ENCODE measurements at regions not wholly inside any gene's neighbourhood (a gene's known extent, or its start where the extent isn't known, plus 50 kb on each side); places are given as distances from the start of the nearest gene placed in this dataset.

DNA sequence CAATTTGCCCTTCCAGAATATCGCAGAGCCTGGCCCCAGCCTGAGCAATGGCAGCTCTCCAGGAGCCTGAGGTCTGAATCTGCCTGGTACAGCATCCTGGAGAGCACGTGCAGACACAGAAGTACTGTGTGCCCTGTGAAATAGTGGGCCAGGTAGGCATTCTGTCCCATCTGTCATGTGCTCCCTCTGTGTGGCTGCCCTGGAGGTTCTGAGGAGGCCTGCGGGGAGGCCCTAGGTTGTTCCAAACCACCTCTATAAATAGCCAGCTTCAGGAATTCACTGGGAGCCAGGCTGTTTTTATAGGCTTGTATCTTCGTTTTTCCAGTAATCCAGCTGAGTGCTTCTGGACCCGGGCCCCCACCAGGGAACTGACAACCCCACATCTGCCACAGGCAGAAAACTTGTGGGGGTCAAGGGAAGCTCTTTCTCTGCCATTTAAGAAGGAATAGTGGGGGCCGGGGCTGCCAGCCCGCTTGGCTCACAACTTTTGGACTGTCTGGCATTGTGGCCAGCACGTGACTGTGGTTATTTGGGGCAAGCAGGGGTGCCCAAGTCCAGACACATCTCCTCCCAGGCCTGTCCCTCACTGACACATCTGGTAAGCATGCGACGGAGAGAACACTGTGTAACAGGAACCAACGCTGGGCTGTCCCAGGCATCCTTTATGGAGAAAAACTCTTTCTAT lies 356.3 kb upstream of the TNRC6C start:
- no peak overlapping the region for H3K27ac Mint-ChIP-seq
- no peaks in the 10 kb centered on the region for H3K4me1 Mint-ChIP-seq (ENCODE audit: low read depth)
- intact Hi-C loops (cut with micrococcal nuclease), result no loop called here
- H3K36me3 Mint-ChIP-seq (ENCODE audit: low read depth), result no peaks in the 10 kb centered on the region
- H3K27me3 Mint-ChIP-seq (ENCODE audit: low read depth), result peaks cover 9% of the 10 kb centered on the region
- no peaks in the 10 kb centered on the region for H3K9me3 Mint-ChIP-seq
- H3K4me3 Mint-ChIP-seq (ENCODE audit: low read depth), result no peak overlapping the region
- no peak for DNase-seq (ENCODE audit: low spot score)

GRCh38 chr17:77602883-77603640 lies 355.4 kb upstream of the TNRC6C start:
- Mint-ChIP-seq H3K27ac (no peak overlapping the region), H3K36me3 (ENCODE audit: low read depth) (no peaks in the 10 kb centered on the region), H3K27me3 (ENCODE audit: low read depth) (peaks cover 8% of the 10 kb centered on the region), H3K4me3 (ENCODE audit: low read depth) (no peak overlapping the region), H3K9me3 (no peaks in the 10 kb centered on the region), H3K4me1 (ENCODE audit: low read depth) (no peaks in the 10 kb centered on the region)
- DNase-seq (ENCODE audit: low spot score), result no peak
- intact Hi-C loops (cut with micrococcal nuclease), result no loop called here

DNA sequence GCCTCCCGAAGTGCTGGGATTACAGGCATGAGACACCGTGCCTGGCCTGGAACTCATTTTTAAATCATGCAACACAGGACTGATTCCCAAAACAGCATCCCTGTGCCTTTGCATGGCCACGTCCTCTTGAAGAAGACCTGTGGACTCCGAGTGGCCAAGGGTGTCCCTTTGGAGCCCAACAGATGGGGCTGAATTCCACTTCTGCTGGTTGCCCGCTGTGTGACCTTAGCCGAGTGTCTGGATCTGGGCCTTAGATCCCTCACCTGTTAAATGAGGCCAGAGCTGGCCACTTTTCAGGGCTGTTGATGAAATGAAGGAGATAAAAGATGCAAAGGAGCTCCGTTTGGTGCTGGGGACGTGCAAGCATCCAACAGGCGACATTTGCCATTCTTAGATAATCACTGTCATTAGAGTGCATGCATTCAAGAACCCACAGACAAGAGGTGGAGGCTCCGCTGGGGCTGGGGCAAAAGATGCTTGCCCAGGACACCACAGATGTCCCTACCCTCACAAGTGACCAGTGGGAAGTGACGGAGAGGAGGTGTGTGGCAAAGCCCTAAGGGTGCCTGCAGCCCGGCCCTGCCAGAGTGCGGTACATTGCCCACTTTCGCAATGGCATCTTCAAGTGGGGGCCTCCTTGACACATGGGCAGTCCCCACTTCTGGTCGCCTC lies 354.1 kb upstream of the TNRC6C start:
- Mint-ChIP-seq H3K4me3 (ENCODE audit: low read depth) (no peak overlapping the region), H3K9me3 (no peaks in the 10 kb centered on the region), H3K4me1 (ENCODE audit: low read depth) (peaks cover 4% of the 10 kb centered on the region), H3K27me3 (ENCODE audit: low read depth) (peaks cover 8% of the 10 kb centered on the region), H3K27ac (no peak overlapping the region), H3K36me3 (ENCODE audit: low read depth) (no peaks in the 10 kb centered on the region)
- intact Hi-C loops (cut with micrococcal nuclease), result no loop called here
- DNase-seq (ENCODE audit: low spot score), result no peak

- intact Hi-C loops (cut with micrococcal nuclease), result no loop called here
- Mint-ChIP-seq H3K9me3 (no peaks in the 10 kb centered on the region), H3K36me3 (ENCODE audit: low read depth) (no peaks in the 10 kb centered on the region)
Measured at GRCh38 chr17:77604973-77605313, 353.6 kb upstream of the TNRC6C start.

GRCh38 chr17:77606146-77606864 lies 352.2 kb upstream of the TNRC6C start:
- Mint-ChIP-seq H3K27me3 (ENCODE audit: low read depth) (peaks cover 4% of the 10 kb centered on the region), H3K4me3 (ENCODE audit: low read depth) (no peak overlapping the region), H3K9me3 (no peaks in the 10 kb centered on the region), H3K27ac (no peak overlapping the region), H3K36me3 (ENCODE audit: low read depth) (no peaks in the 10 kb centered on the region), H3K4me1 (ENCODE audit: low read depth) (peaks cover 18% of the 10 kb centered on the region)
- intact Hi-C loops (cut with micrococcal nuclease), result no loop called here
- DNase-seq (ENCODE audit: low spot score), result no peak

More at GRCh38 chr17:77604973-77605313, 353.6 kb upstream of the TNRC6C start:
- DNase-seq (ENCODE audit: low spot score), result no peak
- H3K4me3 Mint-ChIP-seq (ENCODE audit: low read depth), result no peak overlapping the region
- peaks cover 7% of the 10 kb centered on the region for H3K4me1 Mint-ChIP-seq (ENCODE audit: low read depth)
- H3K27me3 Mint-ChIP-seq (ENCODE audit: low read depth), result peaks cover 8% of the 10 kb centered on the region
- no peak overlapping the region for H3K27ac Mint-ChIP-seq

- Mint-ChIP-seq H3K9me3 (no peaks in the 10 kb centered on the region), H3K4me1 (ENCODE audit: low read depth) (peaks cover 21% of the 10 kb centered on the region), H3K27ac (no peak overlapping the region), H3K27me3 (ENCODE audit: low read depth) (peaks cover 3% of the 10 kb centered on the region), H3K4me3 (ENCODE audit: low read depth) (no peak overlapping the region), H3K36me3 (ENCODE audit: low read depth) (no peaks in the 10 kb centered on the region)
- DNase-seq (ENCODE audit: low spot score), result no peak
- intact Hi-C loops (cut with micrococcal nuclease), result no loop called here
Measured at GRCh38 chr17:77606865-77607210, 351.7 kb upstream of the TNRC6C start.

GRCh38 chr17:77607606-77608005 lies 350.9 kb upstream of the TNRC6C start:
- H3K36me3 Mint-ChIP-seq (ENCODE audit: low read depth), result no peaks in the 10 kb centered on the region
- no peak overlapping the region for H3K4me3 Mint-ChIP-seq (ENCODE audit: low read depth)
- no peaks in the 10 kb centered on the region for H3K9me3 Mint-ChIP-seq
- DNase-seq (ENCODE audit: low spot score), result no peak
- H3K27me3 Mint-ChIP-seq (ENCODE audit: low read depth), result peaks cover 3% of the 10 kb centered on the region
- intact Hi-C loops (cut with micrococcal nuclease), result no loop called here
- H3K4me1 Mint-ChIP-seq (ENCODE audit: low read depth), result peaks cover 21% of the 10 kb centered on the region
- no peak overlapping the region for H3K27ac Mint-ChIP-seq

DNA sequence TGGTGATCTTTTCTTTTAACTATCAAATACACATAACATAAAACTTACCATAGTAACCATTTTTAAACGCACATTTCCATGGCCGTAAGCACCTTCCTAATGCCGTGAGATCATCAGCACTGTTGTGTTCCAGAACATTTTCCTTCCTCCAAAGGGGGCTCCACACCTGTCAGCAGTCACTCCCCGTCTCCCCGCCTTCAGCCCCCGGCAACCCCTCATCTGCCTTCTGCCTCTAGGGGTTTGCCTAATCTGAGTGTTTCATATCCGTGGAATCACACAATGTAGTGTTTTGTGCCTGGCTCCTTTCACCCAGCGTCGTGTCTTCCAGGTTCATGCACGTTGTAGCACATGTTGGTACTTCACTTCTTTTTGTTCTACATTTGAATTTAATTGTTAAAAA lies 350.1 kb upstream of the TNRC6C start:
- intact Hi-C loops (cut with micrococcal nuclease), result no loop called here
- Mint-ChIP-seq H3K36me3 (ENCODE audit: low read depth) (no peaks in the 10 kb centered on the region), H3K27ac (no peak overlapping the region), H3K4me3 (ENCODE audit: low read depth) (no peak overlapping the region), H3K4me1 (ENCODE audit: low read depth) (peaks cover 21% of the 10 kb centered on the region), H3K9me3 (no peaks in the 10 kb centered on the region), H3K27me3 (ENCODE audit: low read depth) (peaks cover 2% of the 10 kb centered on the region)
- no peak for DNase-seq (ENCODE audit: low spot score)

DNA sequence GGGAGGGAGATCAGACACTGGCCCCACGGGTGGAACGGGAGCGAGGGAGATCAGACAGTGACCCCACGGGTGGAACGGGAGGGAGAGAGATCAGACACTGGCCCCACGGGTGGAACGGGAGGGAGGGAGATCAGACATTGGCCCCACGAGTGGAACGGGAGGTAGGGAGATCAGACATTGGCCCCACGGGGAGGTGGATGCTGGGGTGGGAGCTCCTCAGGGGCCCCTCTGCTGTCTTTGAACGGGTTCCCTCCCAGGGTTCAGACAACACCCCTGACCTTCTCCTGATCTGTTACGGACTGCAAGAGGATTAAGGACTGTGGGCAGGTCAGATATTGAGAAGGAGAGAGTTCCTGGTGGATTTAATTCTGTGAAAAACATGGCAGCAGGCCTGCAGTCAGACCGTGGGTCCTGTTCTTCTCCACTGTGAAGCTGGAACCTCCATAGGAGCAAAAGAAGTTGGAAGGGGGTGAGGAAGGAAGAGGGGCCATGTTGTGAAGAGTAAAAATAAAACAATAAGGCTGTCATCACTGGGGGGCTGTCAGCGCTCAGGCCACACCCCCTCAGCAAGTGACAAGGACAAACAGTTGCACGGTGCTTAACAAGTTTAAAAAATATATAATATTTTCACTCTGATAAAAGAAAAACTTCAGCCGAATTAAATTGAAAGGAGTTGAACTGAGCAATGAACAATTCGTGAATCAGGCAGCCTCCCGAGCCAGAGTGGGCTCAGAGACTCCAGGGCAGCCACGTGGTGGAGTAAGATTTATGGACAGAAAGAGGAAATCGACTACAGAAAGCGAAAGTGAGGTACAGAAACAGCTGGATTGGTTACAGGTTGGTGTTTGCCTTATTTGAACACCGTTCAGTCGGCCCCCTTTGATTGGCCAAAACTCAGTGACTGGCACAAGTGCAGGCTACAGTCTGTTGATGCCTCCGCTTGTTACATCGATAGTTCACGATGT lies 348.7 kb upstream of the TNRC6C start:
- peaks cover 21% of the 10 kb centered on the region for H3K4me1 Mint-ChIP-seq (ENCODE audit: low read depth)
- H3K27ac Mint-ChIP-seq, result peak overlapping the region; percentile 84
- intact Hi-C loops (cut with micrococcal nuclease), result loop anchor here (5.0 kb wide), 1 partner anchor 57 kb away; no protein-coding TSS in a partner anchor
- DNase-seq (ENCODE audit: low spot score), result peak; percentile 67
- H3K9me3 Mint-ChIP-seq, result no peaks in the 10 kb centered on the region
- H3K27me3 Mint-ChIP-seq (ENCODE audit: low read depth), result peaks cover 6% of the 10 kb centered on the region
- H3K4me3 Mint-ChIP-seq (ENCODE audit: low read depth), result no peak overlapping the region
- H3K36me3 Mint-ChIP-seq (ENCODE audit: low read depth), result no peaks in the 10 kb centered on the region

- DNase-seq (ENCODE audit: low spot score), result no peak
- Mint-ChIP-seq H3K27ac (peak overlapping the region; percentile 69), H3K27me3 (ENCODE audit: low read depth) (peaks cover 6% of the 10 kb centered on the region)
Measured at GRCh38 chr17:77610518-77610893, 348.0 kb upstream of the TNRC6C start.

GRCh38 chr17:77610972-77611521 lies 347.5 kb upstream of the TNRC6C start:
- no peak for DNase-seq (ENCODE audit: low spot score)
- Mint-ChIP-seq H3K4me3 (ENCODE audit: low read depth) (peak overlapping the region; percentile 52), H3K4me1 (ENCODE audit: low read depth) (peaks cover 21% of the 10 kb centered on the region), H3K27ac (peak overlapping the region; percentile 69), H3K27me3 (ENCODE audit: low read depth) (peaks cover 6% of the 10 kb centered on the region), H3K36me3 (ENCODE audit: low read depth) (no peaks in the 10 kb centered on the region), H3K9me3 (no peaks in the 10 kb centered on the region)
- intact Hi-C loops (cut with micrococcal nuclease), result loop anchor here (5.0 kb wide), 1 partner anchor 56 kb away; no protein-coding TSS in a partner anchor

More at GRCh38 chr17:77610518-77610893, 348.0 kb upstream of the TNRC6C start:
- peak overlapping the region; percentile 52 for H3K4me3 Mint-ChIP-seq (ENCODE audit: low read depth)
- no peaks in the 10 kb centered on the region for H3K9me3 Mint-ChIP-seq
- H3K4me1 Mint-ChIP-seq (ENCODE audit: low read depth), result peaks cover 21% of the 10 kb centered on the region
- intact Hi-C loops (cut with micrococcal nuclease), result loop anchor here (5.0 kb wide), 1 partner anchor 57 kb away; no protein-coding TSS in a partner anchor
- no peaks in the 10 kb centered on the region for H3K36me3 Mint-ChIP-seq (ENCODE audit: low read depth)

Measured in activated T-helper 2 cell treated with anti-CD3 and anti-CD28 coated beads, Interferon-gamma antibody, Interleukin-2, Interleukin-4, amounts not matched to agents 10 μg/mL and 5 μg/mL and 100 μg/mL, durations not matched to agents 14 hours and 24 hours and 36 hours (primary cell).